IPS DF 4.7 (cell line): ENCODE measurements at regions not wholly inside any gene's neighbourhood (a gene's known extent, or its start where the extent isn't known, plus 50 kb on each side); places are given as distances from the start of the nearest gene placed in this dataset.
"Not testable (repeated sequence)": the region's sequence is repeated elsewhere in the genome, so short reads cannot be mapped to it uniquely, and the experiment has no call there.

Experiments used
- DNase-seq: peaks from one replicate; pipeline ENCODE4 v3.0.0-alpha.2; 2013; ENCODE audit warnings: low spot score; ENCODE audit errors: extremely low read depth

DNA sequence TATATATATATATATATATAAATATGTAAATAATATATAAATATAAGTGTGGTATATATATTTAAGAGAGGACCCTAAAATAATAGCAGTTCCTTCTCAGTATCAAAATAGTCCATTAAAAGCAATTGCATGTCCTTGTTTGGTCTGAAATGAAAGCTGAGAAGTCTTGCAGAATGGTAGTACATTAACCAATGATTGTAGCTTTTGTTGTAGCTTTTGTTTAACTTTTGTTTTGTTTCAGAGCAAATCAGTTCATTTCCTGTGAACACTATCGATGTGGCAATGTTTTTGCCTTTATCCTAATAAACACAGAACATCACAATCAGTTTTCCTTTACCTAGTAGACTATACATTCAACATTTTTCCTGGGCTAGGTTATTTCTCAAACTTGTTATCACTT lies 1256.2 kb upstream of the SPRY2 start:
- DNase-seq = no peak

DNA sequence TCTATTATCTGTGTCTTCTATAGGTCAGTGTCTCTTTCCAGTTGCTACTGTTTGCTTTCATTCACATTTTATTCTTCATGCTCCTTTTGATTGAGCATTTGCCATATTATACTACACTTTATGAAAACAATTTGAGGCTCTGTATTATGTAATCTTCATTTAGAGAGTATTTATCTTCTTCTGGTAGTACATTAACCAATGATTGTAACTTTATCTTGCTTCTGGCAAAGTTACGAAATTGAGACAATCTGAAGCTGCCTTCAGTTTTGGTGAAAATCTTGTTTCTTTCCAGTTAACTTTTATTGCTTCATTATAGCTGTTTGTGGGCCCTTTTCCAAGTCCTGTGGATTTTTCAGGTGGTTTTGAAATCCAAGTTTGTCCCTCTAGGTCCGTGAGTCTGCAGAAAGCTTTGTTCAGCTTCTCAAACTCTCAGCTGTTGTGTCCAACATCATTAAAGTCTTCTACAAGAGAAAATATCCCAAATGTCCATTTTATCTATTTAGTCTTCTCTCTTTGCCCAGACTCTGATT lies 1255.4 kb upstream of the SPRY2 start:
- no peak for DNase-seq

DNA sequence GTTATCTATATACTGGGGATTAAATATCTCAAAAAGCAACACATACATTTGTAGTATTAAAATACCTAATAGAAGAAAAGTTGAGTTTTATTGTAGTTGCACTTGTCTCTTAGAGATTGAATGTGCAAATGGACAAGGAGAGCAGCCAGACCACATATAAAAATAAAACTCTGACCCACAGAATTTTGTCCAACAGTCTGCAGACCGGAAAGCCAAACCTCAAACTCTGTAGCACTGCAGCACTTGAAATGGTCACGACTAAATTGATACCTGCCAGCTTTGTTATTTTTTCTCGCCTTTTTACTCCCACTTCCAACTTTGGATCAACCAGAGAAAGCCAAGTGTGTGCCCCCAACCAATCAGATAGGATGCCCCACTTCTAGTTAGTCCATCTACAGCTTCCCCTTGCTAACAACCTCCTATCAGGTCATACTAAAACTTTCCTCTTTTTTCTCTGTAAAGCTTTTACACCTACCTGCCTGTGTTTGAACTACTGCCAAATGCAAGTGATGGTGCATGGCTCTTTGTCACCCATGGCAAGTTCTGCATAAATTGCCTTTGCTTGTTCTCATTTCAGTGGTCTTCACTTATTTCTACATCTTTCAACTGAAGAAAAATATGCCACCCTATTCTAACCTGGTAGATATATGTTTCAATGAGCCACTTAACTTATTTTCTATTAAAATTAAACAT lies 1250.7 kb upstream of the SPRY2 start:
- DNase-seq = no peak

DNA sequence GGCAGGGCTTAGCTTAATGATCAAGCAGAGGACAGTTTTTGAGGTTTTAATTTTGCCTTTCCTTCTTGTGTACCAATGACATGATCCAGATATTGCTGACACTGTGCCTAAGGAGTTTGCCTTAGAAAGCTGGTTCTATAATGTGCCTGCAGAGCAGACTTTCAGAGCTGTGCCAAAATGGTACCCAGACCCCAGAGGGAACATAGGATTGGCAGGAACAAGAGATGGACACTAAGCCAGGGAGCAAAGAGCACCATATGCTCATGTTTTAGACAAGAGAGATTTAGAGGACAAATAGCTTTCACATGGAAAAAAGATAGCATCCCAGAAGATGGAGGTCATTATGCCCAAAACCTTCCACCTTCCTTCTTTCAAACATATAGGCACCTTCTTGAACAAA lies 1241.5 kb upstream of the SPRY2 start:
- DNase-seq = no peak

DNA sequence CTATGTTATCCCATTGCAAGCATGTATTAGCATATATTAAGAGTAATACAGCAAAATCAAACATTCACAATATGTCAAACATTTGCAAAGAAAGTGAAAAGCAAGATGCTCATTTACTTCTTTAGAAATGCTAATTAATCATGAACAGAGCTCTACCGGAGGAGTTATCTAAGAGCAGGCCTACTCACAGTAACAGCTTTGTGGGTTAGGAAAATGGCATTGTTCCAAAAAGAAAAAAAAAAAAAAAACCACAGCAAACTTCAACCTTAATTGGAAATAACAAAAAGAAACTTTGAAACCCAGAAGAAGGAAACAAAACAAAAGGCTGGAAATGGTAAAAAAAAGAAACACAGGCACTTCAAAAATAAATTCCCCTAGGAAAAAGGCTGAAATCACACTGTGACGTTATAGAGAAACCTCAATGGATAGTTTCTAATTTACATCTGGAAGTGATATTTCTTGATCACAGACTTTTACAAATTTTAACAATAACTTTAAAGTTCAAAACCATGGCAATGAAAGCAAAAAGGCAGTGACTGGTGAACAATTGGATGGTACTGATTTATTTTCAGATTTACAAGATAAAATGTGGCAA lies 1236.8 kb upstream of the SPRY2 start:
- no peak for DNase-seq

DNA sequence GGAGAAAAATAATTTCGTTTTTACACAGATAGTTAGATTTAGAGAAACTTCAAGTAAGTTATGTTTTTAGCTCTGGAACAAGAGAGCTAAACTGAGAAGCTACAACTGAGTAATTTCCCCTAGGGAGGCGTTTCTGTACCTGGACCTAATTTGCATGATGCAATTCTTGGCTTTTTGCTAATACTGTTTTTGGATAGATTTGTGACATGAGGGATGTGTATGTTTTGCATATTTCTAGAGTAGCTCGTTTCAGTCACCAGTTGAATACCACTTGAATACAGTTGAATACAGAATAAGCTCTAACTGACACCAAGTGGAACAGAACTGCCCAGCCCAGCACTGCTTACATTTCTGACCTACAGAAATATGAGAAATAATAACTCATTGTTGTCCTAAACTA lies 1227.9 kb upstream of the SPRY2 start:
- no peak for DNase-seq

DNA sequence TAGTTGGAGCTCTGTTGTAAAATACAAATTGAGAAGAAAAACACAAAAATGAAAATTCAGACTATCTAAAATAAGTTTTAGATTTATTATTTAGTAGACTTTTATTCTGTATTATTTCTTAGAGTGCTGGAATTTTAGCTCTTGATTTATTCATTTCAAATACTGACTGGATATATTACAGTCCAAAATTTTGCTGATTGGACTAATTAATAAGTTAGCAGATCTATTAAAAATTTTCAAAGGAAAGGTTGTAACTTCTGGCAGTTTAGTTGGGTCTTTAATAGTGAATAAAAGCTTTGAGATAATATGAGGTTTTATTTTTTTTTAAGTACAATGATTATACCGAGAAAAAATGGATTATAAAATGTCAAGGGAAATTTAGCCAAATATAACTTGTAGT lies 1224.9 kb upstream of the SPRY2 start:
- no peak for DNase-seq

DNA sequence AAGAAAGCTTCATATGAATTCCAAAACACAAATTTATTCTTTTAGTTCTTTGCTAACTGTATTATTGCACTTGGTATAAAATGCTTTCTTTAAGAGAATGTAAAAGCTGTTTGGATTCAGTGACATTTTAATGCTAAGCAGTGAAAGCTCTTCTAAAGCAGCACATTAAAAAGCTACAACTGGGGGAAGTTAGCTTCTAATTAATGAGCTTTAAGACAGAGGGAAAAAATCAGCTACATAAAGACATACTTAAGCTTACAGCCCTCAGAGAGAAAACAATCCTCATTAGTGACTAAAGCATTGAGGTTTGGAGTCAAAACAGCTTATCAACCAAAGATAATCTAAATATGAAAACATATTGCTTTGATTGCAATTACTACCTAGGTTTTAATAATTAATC lies 1222.2 kb upstream of the SPRY2 start:
- no peak for DNase-seq

DNA sequence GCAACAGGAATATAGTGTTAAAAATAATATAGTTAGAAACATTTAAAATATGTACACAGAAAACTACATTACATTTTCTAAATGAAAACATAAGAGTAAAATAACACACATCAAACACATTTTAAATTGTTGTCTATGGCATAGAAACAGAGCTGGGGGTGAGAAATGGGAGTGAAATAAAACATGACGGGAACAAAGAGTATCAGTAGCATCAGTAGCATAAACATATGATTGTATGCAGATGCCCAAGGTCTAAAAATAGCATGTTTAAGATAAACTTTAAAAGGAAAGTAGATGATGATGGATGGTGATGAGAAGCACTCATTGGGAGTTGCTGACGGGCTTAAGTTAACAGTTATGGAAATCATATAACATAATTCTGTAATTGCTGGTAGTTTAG lies 1221.7 kb upstream of the SPRY2 start:
- DNase-seq = no peak

DNA sequence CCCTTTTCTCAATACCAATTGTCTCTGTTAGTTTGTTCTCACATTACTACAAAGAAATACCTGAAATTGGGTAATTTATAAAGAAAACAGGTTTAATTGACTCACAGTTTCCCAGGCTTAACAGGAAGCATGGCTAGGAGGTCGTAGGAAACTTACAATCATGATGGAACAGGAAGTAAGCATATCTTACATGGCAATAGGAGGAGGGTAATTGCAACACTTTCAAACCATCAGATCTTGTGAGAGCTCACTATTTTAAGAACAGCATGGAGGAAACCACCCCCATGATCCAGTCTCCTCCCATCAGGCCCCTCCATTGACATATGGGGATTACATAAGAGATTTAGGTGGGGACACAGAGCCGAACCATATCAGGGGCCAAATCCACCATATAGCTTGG lies 1210.1 kb upstream of the SPRY2 start:
- DNase-seq = no peak

DNA sequence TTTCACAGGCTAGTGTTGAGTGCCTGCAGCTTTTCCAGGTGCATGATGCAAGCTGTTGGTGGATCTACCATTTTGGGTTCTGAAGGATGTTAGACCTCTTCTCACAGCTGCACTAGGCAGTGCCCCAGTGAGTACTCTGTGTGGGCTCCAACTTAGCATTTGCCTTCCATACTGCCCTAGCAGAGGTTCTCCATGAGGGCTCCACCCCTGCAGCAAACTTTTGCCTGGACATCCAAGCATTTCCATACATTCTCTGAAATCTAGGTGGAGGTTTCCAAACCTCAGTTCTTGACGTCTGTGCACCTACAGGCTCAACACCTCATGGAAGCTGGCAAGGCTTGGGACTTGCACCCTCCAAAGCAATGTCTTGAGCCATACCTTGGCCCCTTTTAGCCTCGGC lies 1205.4 kb upstream of the SPRY2 start:
- DNase-seq = not testable (repeated sequence)

DNA sequence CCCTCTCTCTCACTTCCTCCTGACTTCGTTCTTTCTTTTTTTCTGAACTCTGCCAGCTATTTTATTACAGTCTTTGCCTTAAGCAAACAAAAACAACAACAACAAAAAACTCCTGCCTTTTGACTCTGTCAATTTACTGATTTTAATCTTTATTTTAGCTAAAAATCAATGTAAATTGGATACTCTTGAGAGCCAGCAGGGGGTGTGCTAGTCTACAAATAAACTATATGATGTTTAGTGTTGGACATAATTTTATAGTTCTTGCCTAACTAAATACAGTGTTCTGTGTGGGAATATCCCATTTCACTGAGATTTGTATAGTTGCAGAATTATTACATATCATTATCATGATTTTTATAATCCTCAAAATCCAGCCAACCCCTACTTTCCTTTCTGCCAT lies 1199.9 kb upstream of the SPRY2 start:
- no peak for DNase-seq

DNA sequence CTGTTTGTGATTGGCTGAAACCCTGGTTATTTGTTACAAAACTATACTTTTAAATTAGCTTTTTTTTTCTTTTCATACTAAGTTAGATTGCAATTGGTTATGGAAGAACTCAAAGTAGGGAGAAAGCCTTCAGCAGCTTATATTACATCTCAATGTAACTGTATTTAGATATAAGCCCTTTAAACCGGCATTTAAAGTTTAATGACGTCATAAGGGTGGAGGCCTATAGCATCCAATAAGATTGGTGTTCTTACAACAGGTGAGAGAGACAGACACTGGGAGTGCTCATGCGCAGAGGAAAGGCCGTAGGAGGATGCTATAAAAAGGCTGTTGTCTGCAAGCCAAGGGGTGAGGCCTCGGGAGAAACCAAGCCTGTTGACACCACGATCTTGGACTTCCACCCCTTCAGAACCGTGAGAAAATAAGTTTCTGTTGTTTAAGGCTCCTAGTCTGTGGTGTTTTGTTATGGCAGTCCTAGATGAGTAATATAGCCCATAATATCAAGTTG lies 1198.8 kb upstream of the SPRY2 start:
- no peak for DNase-seq

DNA sequence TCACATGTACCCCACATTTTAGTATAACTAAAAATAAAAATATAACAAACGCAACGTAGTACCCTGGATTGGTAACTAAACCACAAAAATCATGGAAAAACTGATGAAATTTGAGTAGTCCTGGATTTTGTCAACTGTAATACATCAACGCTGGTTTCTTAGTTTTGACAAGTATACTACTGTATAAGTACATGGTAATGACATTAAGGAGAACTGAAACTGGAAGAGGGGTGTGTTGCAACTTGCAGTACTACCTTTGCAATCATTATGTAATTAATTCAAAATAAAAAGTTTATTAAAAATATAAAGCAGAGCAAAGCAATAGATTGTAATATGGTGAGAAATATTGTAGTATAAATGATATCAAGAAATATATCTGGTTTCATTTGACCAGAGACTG lies 1158.0 kb upstream of the SPRY2 start:
- DNase-seq = no peak

DNA sequence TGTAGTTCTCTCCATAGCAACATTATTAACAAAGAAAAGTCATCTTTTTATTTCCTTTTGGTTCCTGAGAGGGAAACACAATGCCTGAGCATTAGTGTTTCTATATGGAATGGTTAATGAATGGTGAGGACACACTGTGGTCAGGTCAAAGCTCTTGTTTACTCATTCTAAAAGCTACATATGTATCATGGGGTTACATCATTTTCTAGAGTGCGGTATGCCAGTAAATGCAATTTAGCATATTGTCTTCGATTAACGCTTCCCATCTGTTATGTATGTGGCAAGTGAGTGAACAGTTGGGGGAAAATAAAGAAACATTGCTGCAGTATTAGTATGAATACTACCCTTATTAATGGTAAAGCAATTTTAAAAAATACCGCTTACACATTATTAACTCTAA lies 1152.2 kb upstream of the SPRY2 start:
- no peak for DNase-seq

DNA sequence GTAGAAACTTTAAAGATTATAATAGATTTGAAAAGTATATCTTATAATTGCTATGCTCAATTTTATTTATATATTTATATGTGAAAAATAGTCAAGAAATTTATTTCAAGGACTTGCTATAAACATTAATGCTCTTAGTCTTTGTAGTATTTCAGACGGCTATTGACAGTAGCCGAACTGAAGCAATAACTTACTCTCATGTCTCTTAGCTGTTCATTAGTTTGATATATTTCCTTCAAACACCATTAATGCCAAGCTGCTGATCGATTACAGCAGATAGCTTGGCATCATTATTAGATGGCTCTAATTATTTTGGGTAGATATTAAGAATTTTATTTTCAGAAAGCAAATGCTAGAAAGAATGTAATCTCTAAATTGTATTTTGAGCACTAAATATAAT lies 1151.5 kb upstream of the SPRY2 start:
- no peak for DNase-seq

DNA sequence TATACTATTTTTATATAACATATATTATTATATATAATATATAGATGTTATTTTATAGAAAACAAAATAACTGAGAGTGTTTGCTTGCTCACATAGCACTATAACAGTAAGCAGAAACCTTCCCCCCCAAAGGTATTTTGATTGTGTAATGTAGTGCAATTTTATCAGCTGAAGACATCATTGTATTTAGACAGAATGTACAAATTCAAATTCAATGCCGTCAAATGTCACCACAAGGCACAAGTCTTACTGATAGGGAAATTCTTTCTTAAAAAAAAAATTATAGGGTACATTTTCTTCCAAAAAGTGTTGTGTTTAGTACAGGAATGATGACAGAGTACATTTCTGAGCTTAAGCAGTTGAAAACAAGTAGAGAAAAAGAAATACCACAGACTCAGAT lies 1147.1 kb upstream of the SPRY2 start:
- DNase-seq = no peak

DNA sequence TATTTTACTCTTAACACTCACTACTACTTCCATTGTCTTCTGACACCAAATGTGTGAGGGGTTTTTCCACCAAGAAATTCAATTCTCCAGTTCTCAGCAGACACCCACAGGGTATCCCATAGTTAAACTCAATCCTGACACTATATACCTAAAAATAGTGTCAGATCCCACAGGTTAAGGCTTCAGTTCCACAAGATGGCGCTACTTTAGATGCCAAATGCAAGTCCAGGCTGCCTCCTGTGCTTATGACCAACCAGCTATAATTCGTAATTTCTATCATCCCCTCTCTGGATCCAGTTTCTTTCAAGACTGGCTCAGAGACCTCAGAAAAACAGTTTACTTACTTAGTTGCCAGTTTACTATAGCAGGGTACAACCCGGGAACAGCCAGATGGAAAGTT lies 1146.2 kb upstream of the SPRY2 start:
- peak; percentile 66 for DNase-seq

DNA sequence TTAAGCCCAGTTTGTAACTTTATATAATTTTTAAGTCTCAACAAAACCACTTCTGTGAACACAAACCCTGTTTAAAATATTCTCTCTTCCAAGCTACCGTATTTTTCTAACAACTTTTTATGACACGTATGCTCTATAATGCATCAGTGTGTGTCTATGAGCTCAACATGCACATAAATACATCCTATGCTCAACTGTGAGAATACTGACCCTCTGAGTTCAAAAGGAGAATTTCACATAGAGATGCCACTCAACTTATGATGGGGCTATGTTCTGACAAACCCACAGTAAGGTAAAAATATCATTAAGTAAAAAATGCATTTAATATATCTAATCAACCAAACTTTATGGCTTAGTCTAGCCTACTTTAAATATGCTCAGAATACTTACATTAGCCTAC lies 1139.7 kb upstream of the SPRY2 start:
- DNase-seq = no peak

DNA sequence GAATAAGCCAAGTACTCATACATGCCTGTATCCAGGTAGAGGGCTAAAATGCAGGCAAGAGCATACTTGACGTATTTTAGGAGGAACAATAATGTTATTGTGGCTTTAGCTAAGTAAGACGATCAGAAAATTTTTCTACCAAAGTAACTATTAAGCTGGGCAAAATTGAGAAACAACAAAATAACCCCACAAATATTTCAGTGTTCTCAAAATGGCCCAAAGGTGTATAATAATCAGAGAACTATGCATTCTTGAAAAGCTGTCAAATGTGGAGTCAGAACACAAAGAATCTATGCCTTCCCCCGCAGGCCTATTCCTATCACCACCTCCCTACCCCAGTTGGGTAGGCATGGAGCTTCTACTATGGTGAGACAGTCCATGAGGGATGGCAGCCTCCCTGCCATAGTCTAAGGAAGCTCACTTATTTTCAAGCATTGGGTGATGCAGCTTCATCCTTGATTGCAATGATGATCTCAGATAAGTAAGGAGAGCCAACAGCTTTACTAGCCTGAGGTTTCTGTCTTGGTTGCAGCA lies 1132.5 kb upstream of the SPRY2 start:
- DNase-seq = no peak

DNA sequence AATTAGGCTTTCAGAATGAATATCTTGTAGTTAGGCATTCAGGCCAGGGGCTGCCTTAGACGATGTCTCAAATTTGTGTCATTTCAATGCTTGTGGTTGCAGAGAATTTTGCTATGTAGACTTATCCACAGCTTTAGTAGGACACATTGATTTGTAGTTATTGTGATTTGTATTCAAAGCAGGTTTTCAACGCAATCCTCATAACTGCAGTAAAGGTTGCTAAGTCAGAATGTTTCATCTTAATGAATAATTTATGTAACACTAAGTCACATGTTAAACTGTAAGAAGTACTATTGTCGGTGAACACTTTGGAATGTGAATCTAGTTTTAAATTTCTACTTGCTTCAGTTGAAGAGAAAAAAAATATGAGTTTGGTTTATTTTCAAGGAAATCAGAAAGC lies 1117.2 kb upstream of the SPRY2 start:
- DNase-seq = no peak

DNA sequence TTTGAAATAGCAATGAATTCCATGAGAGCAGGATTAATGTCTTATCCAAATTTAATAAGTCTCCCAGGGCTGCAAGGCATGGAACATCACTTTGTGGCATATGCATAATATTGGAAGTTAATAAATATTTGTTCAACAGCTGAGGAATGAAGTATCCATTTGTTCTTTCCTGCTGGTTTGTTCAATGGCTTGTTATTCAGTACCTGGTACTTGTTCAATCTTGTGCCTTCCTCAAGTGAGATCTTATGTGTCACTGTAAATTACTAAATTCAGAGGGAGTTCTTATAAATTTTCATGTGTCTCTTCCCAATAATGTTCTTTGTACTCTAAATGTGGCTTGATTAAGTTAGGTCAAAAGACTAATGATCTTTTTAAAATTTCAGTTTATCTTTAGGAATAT lies 1105.5 kb upstream of the SPRY2 start:
- no peak for DNase-seq

DNA sequence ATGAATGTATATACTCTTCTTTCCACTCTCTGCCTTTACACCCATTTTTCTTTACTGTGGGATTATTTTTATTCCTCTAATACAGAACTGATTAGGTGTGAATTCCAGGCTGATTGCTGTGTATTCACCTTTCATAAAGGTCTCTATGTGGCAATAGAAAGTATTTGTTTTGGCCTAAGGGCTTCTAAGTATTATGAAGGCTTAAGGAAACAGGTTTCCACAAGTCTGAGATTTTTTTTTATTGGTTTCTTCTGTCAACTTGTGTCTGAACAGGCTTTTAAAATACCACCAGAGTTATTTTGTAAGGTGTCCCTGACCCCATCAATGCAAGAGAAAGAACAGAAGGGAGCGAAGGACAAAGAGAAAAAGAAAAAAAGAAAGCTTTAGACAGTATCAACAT lies 1102.0 kb upstream of the SPRY2 start:
- no peak for DNase-seq
